HL-60 (cell line): ENCODE measurements at regions not wholly inside any gene's neighbourhood (a gene's known extent, or its start where the extent isn't known, plus 50 kb on each side); places are given as distances from the start of the nearest gene placed in this dataset.

Experiments
- CTCF ChIP-seq: IDR thresholded peaks from one replicate; pipeline ENCODE4 v1.5.1; 2011; ENCODE audit warnings: low read length, control low read depth, inconsistent platforms; ENCODE audit not compliant: insufficient read depth
- POLR2AphosphoS5 ChIP-seq: IDR thresholded peaks from 2 replicates; pipeline ENCODE4 v1.6.1; 2012; ENCODE audit warnings: low read depth
- REST ChIP-seq: IDR thresholded peaks from 2 replicates; pipeline ENCODE4 v1.6.1; 2012; ENCODE audit warnings: low read depth; ENCODE audit not compliant: insufficient replicate concordance
- SPI1 ChIP-seq: IDR thresholded peaks from 2 replicates; pipeline ENCODE4 v1.6.1; 2012; ENCODE audit warnings: low read depth, mild to moderate bottlenecking, borderline replicate concordance

GRCh38 chr18:68017385-68017784 is 500.9 kb upstream of the DSEL start:
- no peak for TF ChIP-seq CTCF
- TF ChIP-seq REST = no peak
- TF ChIP-seq SPI1 = no peak
- no peak for TF ChIP-seq POLR2AphosphoS5
